Spleen (tissue), 7 donors: ENCODE measurements at regions not wholly inside any gene's neighbourhood (a gene's known extent, or its start where the extent isn't known, plus 50 kb on each side); places are given as distances from the start of the nearest gene placed in this dataset.

Experiments
- CTCF ChIP-seq, 11 experiments: fragments of 200-600 bp in 7 of 11; fragments of 450-650 bp in 4 of 11; sonication (generic) in 4 of 11; IDR thresholded peaks in 8 of 11; conservative IDR thresholded peaks in 3 of 11; 1 replicate in 7 of 11; 2 replicates in 4 of 11; pipeline versions ENCODE4 v1.4.0 to v1.8.0; 2016 to 2021; ENCODE audit warnings: antibody characterized with exemption in 11 of 11, inconsistent platforms in 4 of 11, mild to moderate bottlenecking in 1 of 11
- POLR2A ChIP-seq, 3 donors: fragments of 450-650 bp; IDR thresholded peaks; one replicate each; pipeline ENCODE4 v1.5.1; 2017; ENCODE audit warnings: antibody characterized with exemption in 3 of 3, mild to moderate bottlenecking in 1 of 3
- donor health status: DM: no; HTN: no; CAD: no; lungs with moderate emphysema.
- donor health status: DM: no; HTN: no; CAD: no.
- donor health status: DM: no; HTN: no; CAD: no.

- TF ChIP-seq CTCF (IDR thresholded peaks at IDR 0.05 in 8 of 11, conservative IDR thresholded peaks at IDR 0.05 in 3 of 11) = no peak
- TF ChIP-seq POLR2A (IDR thresholded peaks at IDR 0.05) = no peak
Measured at GRCh38 chr16:86734543-86735460, 156.5 kb downstream of the FOXL1 start.
